Heart right ventricle (tissue), 16 donors: ENCODE measurements at regions not wholly inside any gene's neighbourhood (a gene's known extent, or its start where the extent isn't known, plus 50 kb on each side); places are given as distances from the start of the nearest gene placed in this dataset.
"Not testable (repeated sequence)": the region's sequence is repeated elsewhere in the genome, so short reads cannot be mapped to it uniquely, and the experiment has no call there.

Source experiments
- ATAC-seq, 8 donors: fragments of 200-7000 bp; cut with Tn5 transposase; one replicate each; pipeline ENCODE4 v1.9.1; 2020; ENCODE audit warnings: mild to moderate bottlenecking in 8 of 8, moderate library complexity in 8 of 8, moderate number of reproducible peaks in 1 of 8
- DNase-seq, 2 donors: peaks; one replicate each; pipeline ENCODE4 v3.0.0-alpha.2; 2020
- H3K27ac ChIP-seq, 10 donors: fragments of 200-600 bp; sonication (generic) in 2 of 10; one replicate each; pipeline versions ENCODE4 v1.5.0 to v1.8.0; 2020 to 2022; ENCODE audit warnings: mild to moderate bottlenecking in 3 of 10
- H3K27me3 ChIP-seq, 7 donors: fragments of 200-600 bp; one replicate each; pipeline ENCODE4 v1.8.0; 2021 to 2022; ENCODE audit warnings: mild to moderate bottlenecking in 2 of 7
- H3K36me3 ChIP-seq, 9 donors: fragments of 200-600 bp; sonication (generic) in 1 of 9; one replicate each; pipeline versions ENCODE4 v1.5.0 to v1.8.0; 2020 to 2022; ENCODE audit warnings: mild to moderate bottlenecking in 2 of 9
- H3K4me1 ChIP-seq, 9 donors: fragments of 200-600 bp; sonication (generic) in 1 of 9; one replicate each; pipeline versions ENCODE4 v1.5.0 to v1.8.0; 2020 to 2022; ENCODE audit warnings: mild to moderate bottlenecking in 4 of 9
- H3K4me3 ChIP-seq, 10 donors: fragments of 200-600 bp; sonication (generic) in 2 of 10; one replicate each; pipeline versions ENCODE4 v1.5.0 to v1.8.0; 2020 to 2022; ENCODE audit warnings: mild to moderate bottlenecking in 7 of 10, moderate library complexity in 2 of 10
- H3K9me3 ChIP-seq, 11 donors: fragments of 200-600 bp in 10 of 11; sonication (generic) in 2 of 11; one replicate each; pipeline versions ENCODE4 v1.5.0 to v1.8.0; 2013 to 2022; ENCODE audit warnings: mild to moderate bottlenecking in 2 of 11, control low read depth in 1 of 11, moderate library complexity in 1 of 11
- CTCF ChIP-seq, 9 donors: fragments of 200-600 bp; sonication (generic) in 2 of 9; IDR thresholded peaks; one replicate each; pipeline versions ENCODE4 v1.5.0 to v1.8.0; 2021 to 2022; ENCODE audit warnings: antibody characterized with exemption in 9 of 9, mild to moderate bottlenecking in 5 of 9, moderate library complexity in 1 of 9
- WGBS, 2 donors: extraction: QIAGEN DNeasy Blood & Tissue Kit; methylation state at CpG; one replicate each; pipeline ENCODE4 v1.1.7; 2013; ENCODE audit warnings: inconsistent platforms in 1 of 2; 5-methylcytosine and 5-hydroxymethylcytosine counted together
- intact Hi-C, 10 donors: fragments of 100-400 bp; cut with DNase I; formaldehyde crosslinking; loops; one replicate each; pipeline versions ENCODE4 v1.11.1 to v1.14.2; 2022
- donor health status: Arrhythmogenic right ventricular cardiomyopathy.
- donor health status: ischemic (EF 13 %, LVEDD 7.1; RV severe dilation, severe dysfunction).
- donor health status: healthy with polysubstance abuse.
- donor health status: DM: no; HTN: yes; CAD: no.
- donor health status: DM: no; HTN: no; CAD: no.
- donor health status: ischemic (EF 25% LVEDD 6.9; RV normal size, moderate dysfunction).
- donor health status: ischemic (EF 25% LVEDD 5.7; RV mildly dilated, moderate dysfunction).
- donor health status: healthy.
- donor health status: DM: yes; HTN: yes; CAD: no.
- donor health status: Ischemic cardiomyopathy.
- donor health status: ischemic (EF 35%, LVEDD 5.7; RV mildly dilated, moderate dysfunction).
- donor health status: nonischemic (EF 11% LVEDD 7.7; RV severe dilation, severe dysfunction).
- donor health status: DM: yes; HTN: yes; CAD: no.
- donor health status: PGD.
- donor health status: ischemic (EF 29% LVEDD 5.4; RV normal size, mild dysfunction).
- donor health status: nonischemic (EF 23%, LVEDD 6.1; RV moderate dilation, normal function).

- Histone ChIP-seq H3K4me3 (no peak overlapping the region), H3K4me1 (peaks cover 0 to 10% (median 0%) of the 10 kb centered on the region in 9 donors), H3K27ac (no peak overlapping the region), H3K36me3 (no peaks in the 10 kb centered on the region), H3K9me3 (peaks cover 0 to 5% (median 0%) of the 10 kb centered on the region in 11 donors), H3K27me3 (peaks cover 0 to 3% (median 0%) of the 10 kb centered on the region in 7 donors)
- TF ChIP-seq CTCF (IDR thresholded peaks at IDR 0.05): no peak
- intact Hi-C loops: no loop called here
- no peak for ATAC-seq
- 91 to 95% methylated on average over 10 of the region's 10 CpGs for WGBS, 2 donors
- DNase-seq: no peak
These were observed 153.5 kb upstream of the IRS2 start for GRCh38 chr13:109939838-109940237.

- intact Hi-C loops: no loop called here
- no peak overlapping the region for H3K27ac ChIP-seq
These were observed 152.8 kb upstream of the IRS2 start for GRCh38 chr13:109939180-109939579.

GRCh38 chr13:109938255-109938936 lies 152.0 kb upstream of the IRS2 start:
- no peaks in the 10 kb centered on the region for H3K36me3 ChIP-seq
- peaks cover 0 to 10% (median 0%) of the 10 kb centered on the region in 9 donors for H3K4me1 ChIP-seq
- 79 to 86% methylated on average over 10 of the region's 10 CpGs for whole genome bisulfite sequencing, 2 donors
- intact Hi-C loops: no loop called here
- no peak for DNase-seq
- TF ChIP-seq CTCF (IDR thresholded peaks at IDR 0.05): no peak
- peaks cover 0 to 9% (median 0%) of the 10 kb centered on the region in 11 donors for H3K9me3 ChIP-seq
- no peak overlapping the region for H3K27ac ChIP-seq
- H3K4me3 ChIP-seq: no peak overlapping the region
- ATAC-seq: peak in 4 of 8 donors; percentile 33 to 62 (median 47)
- H3K27me3 ChIP-seq: peaks cover 0 to 3% (median 0%) of the 10 kb centered on the region in 7 donors

More at GRCh38 chr13:109939180-109939579, 152.8 kb upstream of the IRS2 start:
- Histone ChIP-seq H3K4me3 (no peak overlapping the region), H3K4me1 (peaks cover 0 to 10% (median 0%) of the 10 kb centered on the region in 9 donors), H3K27me3 (peaks cover 0 to 3% (median 0%) of the 10 kb centered on the region in 7 donors), H3K36me3 (no peaks in the 10 kb centered on the region), H3K9me3 (peaks cover 0 to 9% (median 0%) of the 10 kb centered on the region in 11 donors)
- TF ChIP-seq CTCF (IDR thresholded peaks at IDR 0.05): no peak
- DNase-seq (no peak), ATAC-seq (no peak)
- 84 to 93% methylated on average over 2 of the region's 2 CpGs for WGBS, 2 donors

- H3K9me3 ChIP-seq, DNase-seq, H3K27ac ChIP-seq, ATAC-seq, H3K36me3 ChIP-seq, intact Hi-C loops, H3K4me3 ChIP-seq, H3K27me3 ChIP-seq: not testable (repeated sequence)
- peaks cover 0 to 10% (median 0%) of the 10 kb centered on the region in 9 donors for H3K4me1 ChIP-seq
- WGBS, 2 donors: 93 to 95% methylated on average over 5 of the region's 5 CpGs
These were observed 148.1 kb upstream of the IRS2 start for GRCh38 chr13:109934520-109934919.

- Histone ChIP-seq H3K36me3 (no peaks in the 10 kb centered on the region), H3K4me3 (no peak overlapping the region), H3K27ac (no peak overlapping the region), H3K27me3 (no peaks in the 10 kb centered on the region), H3K4me1 (peaks cover 0 to 6% (median 0%) of the 10 kb centered on the region in 9 donors), H3K9me3 (peaks cover 0 to 4% (median 0%) of the 10 kb centered on the region in 11 donors)
- DNase-seq (no peak), ATAC-seq (no peak)
- intact Hi-C loops: no loop called here
- WGBS, 2 donors: 75 to 78% methylated on average over 7 of the region's 7 CpGs
- TF ChIP-seq CTCF (IDR thresholded peaks at IDR 0.05): no peak
These were observed 147.1 kb upstream of the IRS2 start for GRCh38 chr13:109933476-109933875.
